Endometrial microvascular endothelial cells (primary cell): ENCODE measurements at regions not wholly inside any gene's neighbourhood (a gene's known extent, or its start where the extent isn't known, plus 50 kb on each side); places are given as distances from the start of the nearest gene placed in this dataset.

Experiments used
- in situ Hi-C: cut with HindIII; loops from 2 replicates; pipeline ENCODE4 v1.10.0; 2017; ENCODE audit warnings: low sequenced_read_pairs, low pct_unique_long_range_greater_than_20kb; ENCODE audit errors: inconsistent ontology term

DNA sequence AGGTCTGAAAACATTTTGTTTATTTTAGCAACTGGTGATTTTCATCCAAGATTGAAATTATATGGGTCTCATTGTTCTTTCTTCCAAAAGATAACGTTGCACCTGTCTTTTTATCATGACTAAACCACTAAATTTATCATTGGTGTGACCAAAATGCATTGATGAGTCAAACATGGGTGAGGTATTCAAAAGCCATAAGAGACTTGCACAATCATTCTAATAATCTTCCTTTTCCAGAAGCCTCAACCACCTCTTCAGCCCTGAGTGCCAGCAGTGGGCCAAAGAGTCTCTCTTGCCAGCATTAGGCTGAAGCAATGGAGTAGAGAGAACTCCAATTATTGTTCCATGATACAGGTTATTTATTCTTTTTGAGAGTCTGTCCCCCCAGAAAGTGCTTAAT lies 198.9 kb downstream of the LURAP1L start:
- in situ Hi-C loops, result no loop called here

GRCh38 chr9:12974671-12975070 lies 199.9 kb downstream of the LURAP1L start:
- in situ Hi-C loops, result no loop called here

DNA sequence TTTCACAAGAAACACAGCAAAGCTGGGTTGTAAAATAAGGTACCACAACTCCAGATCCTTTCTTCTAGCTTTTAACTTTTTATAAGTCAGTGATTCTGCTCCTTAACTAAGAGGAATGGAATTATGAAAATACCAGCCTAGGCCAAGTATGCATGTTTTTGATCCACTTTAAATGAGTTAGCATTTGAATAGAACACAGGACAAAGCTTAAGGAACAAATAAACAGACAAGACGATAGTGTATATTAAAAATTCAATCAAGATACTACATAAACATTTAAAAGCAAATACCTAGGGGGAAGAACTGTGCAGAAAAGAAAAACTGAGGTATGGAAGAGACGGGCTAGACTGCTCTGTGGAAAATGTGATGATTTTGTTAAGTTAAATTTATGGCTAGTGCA lies 200.7 kb downstream of the LURAP1L start:
- in situ Hi-C loops, result no loop called here

DNA sequence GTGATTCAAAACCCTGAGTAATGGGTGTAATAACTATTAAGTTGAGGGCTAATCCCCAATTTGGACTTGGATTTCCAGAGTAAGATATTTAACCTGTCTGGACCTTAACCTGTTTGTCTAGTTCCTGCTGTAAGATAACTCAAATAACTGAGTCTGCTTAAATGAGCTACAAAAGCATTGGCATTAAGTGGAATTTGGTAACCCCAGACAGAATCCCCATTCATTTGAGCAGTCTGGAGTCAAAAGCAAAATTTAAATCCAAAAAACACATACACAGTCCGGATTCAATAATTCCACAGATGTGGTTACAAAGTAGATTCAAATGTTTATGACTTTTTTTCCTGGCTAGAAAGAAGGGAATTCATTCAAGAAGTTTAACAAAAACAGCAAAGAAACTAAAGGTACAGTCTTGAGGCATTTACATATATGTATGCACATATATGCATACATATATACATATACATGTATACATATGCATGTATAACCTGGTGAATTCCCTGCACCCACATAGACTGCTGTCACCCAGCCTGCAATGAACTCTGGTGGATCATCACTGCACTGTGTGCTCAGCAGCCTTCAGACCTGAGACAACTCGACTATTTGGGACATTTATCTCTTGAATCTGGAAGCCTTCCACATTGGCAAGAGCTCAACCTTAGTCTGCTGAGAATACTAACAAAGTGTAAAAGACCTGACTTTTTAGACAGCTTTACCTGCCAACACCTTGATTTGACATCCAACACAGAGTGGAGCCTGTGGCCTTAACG lies 205.4 kb downstream of the LURAP1L start:
- in situ Hi-C loops, result no loop called here

GRCh38 chr9:12988258-12988657 lies 213.4 kb downstream of the LURAP1L start:
- in situ Hi-C loops, result no loop called here

GRCh38 chr9:12989669-12990068 lies 214.8 kb downstream of the LURAP1L start:
- in situ Hi-C loops, result no loop called here

DNA sequence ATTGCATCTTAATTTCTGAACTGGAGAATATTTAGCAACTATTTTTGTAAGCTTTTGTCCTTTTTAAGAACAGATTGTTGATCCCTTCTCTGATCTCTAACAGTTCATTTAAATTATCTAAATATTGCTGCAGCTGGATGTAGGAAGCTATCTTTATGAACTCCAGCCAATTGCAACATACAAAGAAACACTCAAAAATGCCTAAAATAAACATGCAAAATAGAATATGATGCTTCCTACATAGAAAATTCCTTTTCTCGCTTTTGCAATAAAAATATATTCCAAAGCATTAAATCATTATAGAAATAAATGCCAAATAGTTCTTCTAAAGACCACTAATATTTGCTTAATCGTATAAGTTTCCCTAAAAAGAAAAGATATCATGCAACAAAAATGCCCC lies 218.6 kb downstream of the LURAP1L start:
- in situ Hi-C loops, result no loop called here

DNA sequence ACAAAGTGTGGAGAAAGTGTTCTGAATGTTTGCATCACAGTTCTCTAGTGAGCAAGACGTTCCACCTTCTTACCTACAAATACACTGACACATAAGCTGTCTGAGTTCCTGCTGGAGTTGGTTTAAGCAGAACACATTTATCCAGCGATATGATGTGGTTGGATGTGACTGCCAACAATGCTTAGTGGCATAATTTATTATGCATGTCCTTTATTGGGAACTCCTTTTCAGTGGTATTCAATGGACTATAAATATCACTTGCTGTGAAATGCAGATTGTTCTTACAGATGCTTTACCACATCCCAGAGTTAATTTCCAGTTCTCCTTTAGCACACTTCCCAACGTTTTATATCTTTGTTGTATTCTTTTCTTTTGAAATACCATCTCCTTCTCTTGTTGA lies 222.2 kb downstream of the LURAP1L start:
- in situ Hi-C loops, result no loop called here

- in situ Hi-C loops, result no loop called here
Measured at GRCh38 chr9:13001989-13002580, 227.3 kb downstream of the LURAP1L start.

DNA sequence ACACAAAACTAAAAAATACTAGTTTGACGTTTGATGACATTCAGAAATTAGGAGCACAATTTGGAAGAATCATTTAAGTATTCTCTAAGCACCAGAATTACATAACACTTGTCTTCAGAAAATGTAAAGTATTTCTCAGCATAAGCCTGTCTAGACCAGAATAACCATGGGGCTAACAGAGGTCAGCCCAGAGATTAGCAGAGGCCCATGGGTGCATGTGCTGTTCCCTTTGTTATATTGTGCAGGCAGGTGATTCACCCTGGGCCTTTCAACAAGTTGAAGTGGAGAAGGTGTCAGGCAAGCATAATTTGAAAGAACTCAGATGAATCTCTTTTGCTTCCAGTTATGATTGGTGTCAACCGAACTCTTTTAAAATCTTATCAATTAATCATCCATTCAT lies 227.9 kb downstream of the LURAP1L start:
- in situ Hi-C loops, result no loop called here

DNA sequence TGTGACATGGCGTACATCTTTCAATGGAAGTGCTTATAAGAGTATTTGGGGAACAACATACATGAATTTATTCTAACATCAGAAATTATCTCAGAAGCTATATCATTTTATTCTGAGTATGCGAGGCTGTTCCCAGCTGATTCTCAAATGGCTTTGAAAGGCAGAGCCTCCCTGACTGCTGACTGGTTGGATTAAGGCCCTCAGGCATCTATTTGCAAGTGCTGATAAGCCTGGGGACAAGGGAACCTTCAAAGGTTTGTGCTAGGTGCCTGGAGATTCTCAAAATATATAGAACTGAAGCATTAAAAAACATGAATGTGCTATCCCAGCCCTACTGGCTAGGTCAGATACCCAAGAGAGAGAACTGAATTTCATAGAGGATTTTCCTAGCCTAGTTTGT lies 235.1 kb downstream of the LURAP1L start:
- in situ Hi-C loops, result no loop called here

- in situ Hi-C loops, result no loop called here
Measured at GRCh38 chr9:13013991-13014883, 239.4 kb downstream of the LURAP1L start.

DNA sequence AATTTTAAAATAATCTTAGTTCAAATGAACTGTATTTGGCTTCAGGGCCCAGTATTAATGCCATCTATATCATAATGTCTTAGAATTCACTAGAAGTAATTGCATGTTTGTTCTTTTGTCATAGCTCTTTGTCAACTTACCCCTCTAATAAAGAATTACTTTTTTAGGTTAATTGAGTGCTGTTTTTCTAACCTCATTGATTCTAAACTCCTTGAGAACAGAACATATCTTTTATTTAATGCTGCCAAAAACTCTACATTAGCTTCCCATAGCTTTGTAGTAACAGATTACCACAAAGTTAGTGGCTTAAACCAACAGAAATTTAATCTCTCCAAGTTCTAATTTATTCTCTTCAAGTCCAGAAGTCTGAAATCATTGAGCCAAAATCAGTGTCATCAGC lies 242.4 kb downstream of the LURAP1L start:
- in situ Hi-C loops, result no loop called here

DNA sequence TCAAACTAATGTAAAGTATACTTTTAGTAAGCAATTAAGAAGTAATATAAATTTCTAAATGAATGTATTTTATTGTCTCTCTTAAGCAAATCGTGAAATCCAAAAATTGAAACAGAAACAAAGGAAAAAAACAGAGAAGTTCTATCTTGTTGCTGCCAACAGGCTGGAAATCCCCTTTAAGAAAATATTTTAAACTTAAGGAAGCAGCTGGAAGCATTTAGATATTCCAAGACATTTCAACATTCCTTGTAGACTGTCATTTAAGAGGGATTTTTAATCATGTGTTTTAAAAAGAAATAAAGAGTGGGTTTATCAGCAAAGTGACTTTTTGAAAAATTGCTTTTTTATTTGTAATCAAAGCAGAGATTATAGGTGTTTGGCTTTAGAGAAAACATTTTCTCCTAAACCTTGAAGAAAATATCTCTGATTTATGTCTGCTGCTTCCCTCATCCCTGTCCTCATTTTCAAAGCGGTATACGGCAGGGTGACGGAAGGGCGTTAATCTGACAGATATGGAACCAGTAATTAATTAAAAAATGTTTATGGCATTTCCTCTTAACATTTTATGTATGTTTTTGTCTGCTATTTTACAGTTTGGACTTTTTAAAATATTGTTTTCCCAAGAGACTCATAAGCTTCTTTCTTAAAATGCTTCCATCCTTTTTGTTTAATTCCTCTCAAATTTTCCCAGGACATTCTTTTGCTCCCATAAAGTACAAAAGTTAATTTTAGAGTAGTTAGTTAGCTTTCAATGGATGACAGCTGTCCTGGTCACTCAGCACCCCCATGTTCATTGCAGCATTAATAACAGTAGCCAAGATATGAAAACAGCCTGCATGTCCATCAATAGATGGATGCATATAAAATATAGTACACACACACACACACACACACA lies 245.6 kb downstream of the LURAP1L start:
- in situ Hi-C loops, result no loop called here

GRCh38 chr9:13022756-13023155 lies 247.9 kb downstream of the LURAP1L start:
- in situ Hi-C loops, result no loop called here

DNA sequence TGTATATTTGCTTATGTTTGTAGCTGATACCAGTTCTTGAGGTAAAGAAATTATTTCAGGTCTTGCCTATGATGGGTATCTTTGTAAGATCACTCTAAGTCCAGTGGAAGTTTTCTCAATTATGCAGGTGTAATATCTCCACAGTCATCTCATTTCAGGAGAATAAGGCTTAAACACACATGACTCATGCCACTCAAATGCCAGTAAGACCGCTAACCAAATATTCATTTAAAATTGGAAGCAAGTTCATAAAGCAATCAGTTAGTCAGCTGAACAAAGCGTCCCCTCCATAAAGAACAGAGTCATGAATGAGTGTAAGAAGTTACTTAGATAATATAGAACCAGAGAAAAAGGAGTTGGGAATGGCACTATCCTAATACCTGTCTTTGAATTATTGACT lies 248.7 kb downstream of the LURAP1L start:
- in situ Hi-C loops, result no loop called here

DNA sequence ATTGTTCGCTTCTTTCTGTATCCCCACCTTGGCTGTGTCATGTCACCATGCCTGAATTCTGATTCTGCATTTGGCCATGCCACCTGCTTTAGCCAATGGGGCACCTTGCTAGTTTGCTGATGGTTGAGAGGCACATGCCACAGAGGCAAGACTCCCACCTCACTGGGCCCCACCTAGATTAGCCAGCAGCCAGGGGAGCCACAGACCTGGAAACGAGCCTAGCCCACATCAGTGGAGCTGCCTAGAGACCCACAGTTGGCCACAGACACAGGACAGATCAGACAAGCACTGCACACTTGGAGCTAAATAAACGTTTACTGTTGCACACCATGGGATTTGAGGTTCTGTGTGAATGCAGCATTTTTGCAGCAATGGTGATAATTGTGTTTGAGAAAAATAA lies 252.1 kb downstream of the LURAP1L start:
- in situ Hi-C loops, result loop anchor here (25.0 kb wide), 1 partner anchor 1035 kb away; no protein-coding TSS in a partner anchor

DNA sequence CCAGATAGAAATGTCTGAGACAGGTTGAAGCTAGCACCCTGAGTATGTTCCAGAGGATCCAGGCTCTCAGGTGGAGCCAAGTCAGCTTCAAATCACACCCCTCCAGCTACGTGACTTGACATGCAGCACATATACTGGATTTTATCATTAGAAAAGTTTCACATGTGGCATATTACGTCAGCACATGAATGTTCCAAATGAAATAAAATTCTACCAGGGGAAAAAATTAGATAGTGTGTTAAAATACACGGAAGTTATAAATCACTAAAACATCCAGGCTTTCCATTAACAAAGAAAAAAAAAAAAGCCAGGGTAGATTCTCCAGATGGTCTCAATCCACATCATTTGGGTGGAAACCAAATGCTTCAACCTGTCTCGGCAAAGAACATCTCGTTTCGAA lies 251.6 kb downstream of the MPDZ start:
- in situ Hi-C loops, result loop anchor here (25.0 kb wide), 1 partner anchor 1034 kb away; no protein-coding TSS in a partner anchor

DNA sequence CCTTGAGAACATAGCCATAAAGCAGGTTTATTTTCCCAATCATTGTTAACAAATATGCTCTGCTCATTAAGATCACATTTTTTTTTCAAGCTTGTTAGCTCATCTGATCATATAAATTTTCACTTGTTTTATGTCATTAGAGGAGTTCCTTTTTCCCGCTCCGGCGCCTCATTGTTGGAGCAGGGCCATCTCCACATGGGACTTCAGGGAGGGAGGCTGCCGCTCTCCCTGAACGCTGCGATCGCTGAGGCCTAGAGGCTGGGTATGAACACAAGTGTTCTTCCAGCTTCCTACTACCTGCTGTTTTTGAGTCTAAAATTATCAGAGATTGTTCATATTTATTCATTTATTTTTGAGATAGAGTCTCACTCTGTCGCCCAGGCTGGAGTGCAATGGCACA lies 246.9 kb downstream of the MPDZ start:
- in situ Hi-C loops, result loop anchor here (25.0 kb wide), 1 partner anchor 1030 kb away; no protein-coding TSS in a partner anchor
